ENCODE measurements at regions not wholly inside any gene's neighbourhood (a gene's known extent, or its start where the extent isn't known, plus 50 kb on each side); places are given as distances from the start of the nearest gene placed in this dataset.

- H3K36me3 Mint-ChIP-seq (ENCODE audit: unreplicated experiment), result peaks cover 3% of the 10 kb centered on the region
- no peak for DNase-seq
- H3K9me3 Mint-ChIP-seq (ENCODE audit: unreplicated experiment), result peaks cover 11% of the 10 kb centered on the region
Observed at GRCh38 chr16:7206469-7206868, 126.2 kb upstream of the RBFOX1 start.

DNA sequence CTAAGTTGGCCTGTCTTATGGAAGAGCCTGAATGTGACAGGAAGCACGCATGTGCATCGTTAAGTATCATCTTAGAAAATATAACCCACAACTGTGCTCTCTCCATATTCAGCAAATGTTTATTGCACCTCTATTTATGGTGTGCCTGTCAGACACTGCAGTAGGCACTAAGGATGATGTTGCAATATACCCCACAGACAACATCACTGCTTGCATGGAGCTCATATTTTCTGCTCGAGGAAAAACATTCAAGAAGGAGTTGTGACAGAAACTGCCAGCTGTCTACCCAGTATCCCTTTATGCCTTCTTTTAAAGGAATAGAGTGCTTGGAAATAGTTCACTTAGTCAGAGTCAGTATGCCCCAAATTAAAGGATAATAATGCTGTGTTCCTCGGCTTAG, 132.3 kb upstream of the RBFOX1 start:
- H3K4me3 Mint-ChIP-seq (ENCODE audit: unreplicated experiment), result no peak overlapping the region
- no peak for DNase-seq
- peaks cover 3% of the 10 kb centered on the region for H3K36me3 Mint-ChIP-seq (ENCODE audit: unreplicated experiment)
- TF ChIP-seq, protein P1, sequence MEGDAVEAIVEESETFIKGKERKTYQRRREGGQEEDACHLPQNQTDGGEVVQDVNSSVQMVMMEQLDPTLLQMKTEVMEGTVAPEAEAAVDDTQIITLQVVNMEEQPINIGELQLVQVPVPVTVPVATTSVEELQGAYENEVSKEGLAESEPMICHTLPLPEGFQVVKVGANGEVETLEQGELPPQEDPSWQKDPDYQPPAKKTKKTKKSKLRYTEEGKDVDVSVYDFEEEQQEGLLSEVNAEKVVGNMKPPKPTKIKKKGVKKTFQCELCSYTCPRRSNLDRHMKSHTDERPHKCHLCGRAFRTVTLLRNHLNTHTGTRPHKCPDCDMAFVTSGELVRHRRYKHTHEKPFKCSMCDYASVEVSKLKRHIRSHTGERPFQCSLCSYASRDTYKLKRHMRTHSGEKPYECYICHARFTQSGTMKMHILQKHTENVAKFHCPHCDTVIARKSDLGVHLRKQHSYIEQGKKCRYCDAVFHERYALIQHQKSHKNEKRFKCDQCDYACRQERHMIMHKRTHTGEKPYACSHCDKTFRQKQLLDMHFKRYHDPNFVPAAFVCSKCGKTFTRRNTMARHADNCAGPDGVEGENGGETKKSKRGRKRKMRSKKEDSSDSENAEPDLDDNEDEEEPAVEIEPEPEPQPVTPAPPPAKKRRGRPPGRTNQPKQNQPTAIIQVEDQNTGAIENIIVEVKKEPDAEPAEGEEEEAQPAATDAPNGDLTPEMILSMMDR (IDR thresholded peaks at IDR 0.05; ENCODE audit: partially characterized antibody, unreplicated experiment), result no peak
- no peak overlapping the region for H3K27ac Mint-ChIP-seq (ENCODE audit: unreplicated experiment)
- H3K9me3 Mint-ChIP-seq (ENCODE audit: unreplicated experiment), result peaks cover 7% of the 10 kb centered on the region
- no peaks in the 10 kb centered on the region for H3K4me1 Mint-ChIP-seq (ENCODE audit: low read depth, unreplicated experiment)
- H3K27me3 Mint-ChIP-seq (ENCODE audit: unreplicated experiment), result peaks cover 2% of the 10 kb centered on the region

More at GRCh38 chr16:7206469-7206868, 126.2 kb upstream of the RBFOX1 start:
- TF ChIP-seq, protein P1 (IDR thresholded peaks at IDR 0.05; ENCODE audit: partially characterized antibody, unreplicated experiment), result no peak
- Mint-ChIP-seq H3K4me1 (ENCODE audit: low read depth, unreplicated experiment) (no peaks in the 10 kb centered on the region), H3K27me3 (ENCODE audit: unreplicated experiment) (peaks cover 4% of the 10 kb centered on the region), H3K4me3 (ENCODE audit: unreplicated experiment) (no peak overlapping the region), H3K27ac (ENCODE audit: unreplicated experiment) (no peak overlapping the region)

GRCh38 chr16:7185689-7186088, 147.0 kb upstream of the RBFOX1 start:
- peaks cover 2% of the 10 kb centered on the region for H3K27me3 Mint-ChIP-seq (ENCODE audit: unreplicated experiment)
- peaks cover 7% of the 10 kb centered on the region for H3K9me3 Mint-ChIP-seq (ENCODE audit: unreplicated experiment)
- TF ChIP-seq, protein P1 (IDR thresholded peaks at IDR 0.05; ENCODE audit: partially characterized antibody, unreplicated experiment), result no peak
- DNase-seq, result no peak
- H3K4me1 Mint-ChIP-seq (ENCODE audit: low read depth, unreplicated experiment), result no peaks in the 10 kb centered on the region
- no peak overlapping the region for H3K27ac Mint-ChIP-seq (ENCODE audit: unreplicated experiment)
- peaks cover 5% of the 10 kb centered on the region for H3K36me3 Mint-ChIP-seq (ENCODE audit: unreplicated experiment)
- H3K4me3 Mint-ChIP-seq (ENCODE audit: unreplicated experiment), result no peak overlapping the region

- Mint-ChIP-seq H3K36me3 (ENCODE audit: unreplicated experiment) (peaks cover 5% of the 10 kb centered on the region), H3K9me3 (ENCODE audit: unreplicated experiment) (peaks cover 7% of the 10 kb centered on the region), H3K4me1 (ENCODE audit: low read depth, unreplicated experiment) (no peaks in the 10 kb centered on the region), H3K27me3 (ENCODE audit: unreplicated experiment) (peaks cover 2% of the 10 kb centered on the region), H3K27ac (ENCODE audit: unreplicated experiment) (no peak overlapping the region), H3K4me3 (ENCODE audit: unreplicated experiment) (no peak overlapping the region)
- TF ChIP-seq, protein P1 (IDR thresholded peaks at IDR 0.05; ENCODE audit: partially characterized antibody, unreplicated experiment), result no peak
- no peak for DNase-seq
Observed at GRCh38 chr16:7185165-7185564, 147.5 kb upstream of the RBFOX1 start.

DNA sequence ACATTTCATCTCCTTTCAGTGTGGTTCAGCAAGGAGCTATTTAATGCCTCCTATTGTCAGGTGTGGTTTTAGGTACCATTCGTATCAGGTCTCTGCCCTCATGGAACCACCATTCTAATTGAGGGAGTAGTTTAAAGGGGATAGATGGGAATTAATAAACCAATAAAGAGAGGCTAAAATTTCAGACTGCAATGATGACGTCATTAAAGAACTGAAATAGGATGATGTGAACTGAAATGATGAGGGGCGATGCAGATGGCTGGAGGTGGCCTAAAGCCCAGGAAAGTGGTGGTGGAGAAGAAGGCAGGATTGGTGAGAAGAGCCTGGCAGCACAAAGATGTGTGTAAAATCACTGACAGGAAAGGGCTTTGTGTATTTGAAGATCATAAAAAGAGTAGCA, 148.9 kb upstream of the RBFOX1 start:
- H3K36me3 Mint-ChIP-seq (ENCODE audit: unreplicated experiment), result peaks cover 5% of the 10 kb centered on the region
- DNase-seq, result no peak
- no peak overlapping the region for H3K4me3 Mint-ChIP-seq (ENCODE audit: unreplicated experiment)
- H3K4me1 Mint-ChIP-seq (ENCODE audit: low read depth, unreplicated experiment), result no peaks in the 10 kb centered on the region
- TF ChIP-seq, protein P1 (IDR thresholded peaks at IDR 0.05; ENCODE audit: partially characterized antibody, unreplicated experiment), result no peak
- H3K27me3 Mint-ChIP-seq (ENCODE audit: unreplicated experiment), result peaks cover 2% of the 10 kb centered on the region
- no peak overlapping the region for H3K27ac Mint-ChIP-seq (ENCODE audit: unreplicated experiment)
- H3K9me3 Mint-ChIP-seq (ENCODE audit: unreplicated experiment), result peaks cover 4% of the 10 kb centered on the region

All from glutamatergic neuron (in vitro differentiated cells).